ENCODE measurements at regions not wholly inside any gene's neighbourhood (a gene's known extent, or its start where the extent isn't known, plus 50 kb on each side); places are given as distances from the start of the nearest gene placed in this dataset.

GRCh38 chr2:160973991-160974390, 186.2 kb upstream of the TANK start:
- no peak for TF ChIP-seq CTCF (conservative IDR thresholded peaks at IDR 0.05)
- TF ChIP-seq ZFX (IDR thresholded peaks at IDR 0.05) = no peak

All from C4-2B (cell line).